HG03575 (cell line): ENCODE measurements at regions not wholly inside any gene's neighbourhood (a gene's known extent, or its start where the extent isn't known, plus 50 kb on each side); places are given as distances from the start of the nearest gene placed in this dataset.

Source experiments
- ATAC-seq: cut with Tn5 transposase; IDR thresholded peaks from one replicate; pipeline ENCODE4 v1.9.1; 2021; ENCODE audit not compliant: unreplicated experiment, insufficient number of reproducible peaks, low FRiP score; ENCODE audit errors: extremely low read depth

GRCh38 chr16:79325226-79325945 lies 275.2 kb downstream of the MAF start:
- ATAC-seq: no peak

- no peak for ATAC-seq
These were observed 279.6 kb downstream of the MAF start for GRCh38 chr16:79320956-79321355.

- no peak for ATAC-seq
These were observed 282.2 kb downstream of the MAF start for GRCh38 chr16:79318143-79318899.

GRCh38 chr16:79317521-79317920 lies 283.0 kb downstream of the MAF start:
- no peak for ATAC-seq

GRCh38 chr16:79317026-79317425 lies 283.5 kb downstream of the MAF start:
- ATAC-seq: no peak

GRCh38 chr16:79316004-79316458 lies 284.5 kb downstream of the MAF start:
- peak; percentile 72 for ATAC-seq

- ATAC-seq: no peak
These were observed 288.0 kb downstream of the MAF start for GRCh38 chr16:79312502-79312901.

- ATAC-seq: no peak
These were observed 289.8 kb downstream of the MAF start for GRCh38 chr16:79310710-79311109.

GRCh38 chr16:79309606-79310005 lies 290.9 kb downstream of the MAF start:
- ATAC-seq: no peak

GRCh38 chr16:79307214-79307613 lies 293.3 kb downstream of the MAF start:
- ATAC-seq: no peak

GRCh38 chr16:79305074-79305473 lies 295.5 kb downstream of the MAF start:
- ATAC-seq: no peak

- ATAC-seq: no peak
These were observed 296.6 kb downstream of the MAF start for GRCh38 chr16:79303959-79304387.

- ATAC-seq: no peak
These were observed 297.3 kb downstream of the MAF start for GRCh38 chr16:79303206-79303605.

GRCh38 chr16:79302731-79303130 lies 297.8 kb downstream of the MAF start:
- ATAC-seq: no peak

- ATAC-seq: no peak
These were observed 299.5 kb downstream of the MAF start for GRCh38 chr16:79301051-79301450.

GRCh38 chr16:79298894-79299799 lies 301.4 kb downstream of the MAF start:
- ATAC-seq: no peak

GRCh38 chr16:79298476-79298875 lies 302.1 kb downstream of the MAF start:
- no peak for ATAC-seq

GRCh38 chr16:79297805-79298204 lies 302.7 kb downstream of the MAF start:
- no peak for ATAC-seq

- no peak for ATAC-seq
These were observed 303.2 kb downstream of the MAF start for GRCh38 chr16:79297296-79297695.
